ENCODE measurements at regions not wholly inside any gene's neighbourhood (a gene's known extent, or its start where the extent isn't known, plus 50 kb on each side); places are given as distances from the start of the nearest gene placed in this dataset.

- ChIA-PET POLR2A (no interaction called here), CTCF (no interaction called here)
- in situ Hi-C loops (cut with HindIII; ENCODE audit: low pct_unique_long_range_greater_than_20kb, low sequenced_read_pairs) = no loop called here
- no peak for ATAC-seq
- Histone ChIP-seq H3K27me3 (ENCODE audit: control insufficient read depth, insufficient read depth, low read length) (peaks cover 4% of the 10 kb centered on the region; the same call in 1 of the 2 replicates), H3K9me3 (ENCODE audit: control insufficient read depth, insufficient read depth, low read depth, low read length) (no peaks in the 10 kb centered on the region), H3K36me3 (ENCODE audit: control insufficient read depth, insufficient read depth, low read length) (no peaks in the 10 kb centered on the region), H3K27ac (ENCODE audit: low read length) (no peak overlapping the region), H3K4me3 (ENCODE audit: low read depth in 2 of 2, low read length in 2 of 2) (no peak overlapping the region), H3K4me1 (ENCODE audit: control insufficient read depth, insufficient read depth, low read length) (no peaks in the 10 kb centered on the region)
- DNase-seq (ENCODE audit: low read depth, low spot score) = no peak
- BruUV-seq (replicated peaks) = no TSS peak
- TF ChIP-seq REST (IDR thresholded peaks at IDR 0.05; ENCODE audit: insufficient read depth in 1 of 2, low read depth in 2 of 2, low read length in 1 of 2) (no peak), POLR2AphosphoS5 (IDR thresholded peaks at IDR 0.05; ENCODE audit: low read depth, low read length) (no peak), TCF7L2 (IDR thresholded peaks at IDR 0.05; ENCODE audit: low read depth, low read length) (no peak), SIN3A (IDR thresholded peaks at IDR 0.05; ENCODE audit: borderline replicate concordance, insufficient read depth, low read depth, low read length) (no peak), CTCF (IDR thresholded peaks at IDR 0.05) (no peak)
- intact Hi-C loops (cut with micrococcal nuclease; ENCODE audit: unreplicated experiment) = no loop called here
These were observed 66.8 kb upstream of the PLS3 start for GRCh38 chrX:115494161-115494560.

- no peak for ATAC-seq
- Histone ChIP-seq H3K27ac (ENCODE audit: low read length) (no peak overlapping the region), H3K9me3 (ENCODE audit: control insufficient read depth, insufficient read depth, low read depth, low read length) (no peaks in the 10 kb centered on the region), H3K27me3 (ENCODE audit: control insufficient read depth, insufficient read depth, low read length) (no peaks in the 10 kb centered on the region), H3K36me3 (ENCODE audit: control insufficient read depth, insufficient read depth, low read length) (no peaks in the 10 kb centered on the region), H3K4me3 (ENCODE audit: low read depth in 2 of 2, low read length in 2 of 2) (no peak overlapping the region), H3K4me1 (ENCODE audit: control insufficient read depth, insufficient read depth, low read length) (no peaks in the 10 kb centered on the region)
- in situ Hi-C loops (cut with HindIII; ENCODE audit: low pct_unique_long_range_greater_than_20kb, low sequenced_read_pairs) = no loop called here
- TF ChIP-seq POLR2AphosphoS5 (IDR thresholded peaks at IDR 0.05; ENCODE audit: low read depth, low read length) (no peak), TCF7L2 (IDR thresholded peaks at IDR 0.05; ENCODE audit: low read depth, low read length) (no peak), REST (IDR thresholded peaks at IDR 0.05; ENCODE audit: insufficient read depth in 1 of 2, low read depth in 2 of 2, low read length in 1 of 2) (no peak), SIN3A (IDR thresholded peaks at IDR 0.05; ENCODE audit: borderline replicate concordance, insufficient read depth, low read depth, low read length) (no peak), CTCF (IDR thresholded peaks at IDR 0.05) (no peak)
- CTCF ChIA-PET = no interaction called here
- POLR2A ChIA-PET = no interaction called here
- intact Hi-C loops (cut with micrococcal nuclease; ENCODE audit: unreplicated experiment) = no loop called here
- no peak for DNase-seq (ENCODE audit: low read depth, low spot score)
- no TSS peak for BruUV-seq (replicated peaks)
These were observed 61.7 kb upstream of the PLS3 start for GRCh38 chrX:115499112-115499805.
